ENCODE measurements at regions not wholly inside any gene's neighbourhood (a gene's known extent, or its start where the extent isn't known, plus 50 kb on each side); places are given as distances from the start of the nearest gene placed in this dataset.

DNA sequence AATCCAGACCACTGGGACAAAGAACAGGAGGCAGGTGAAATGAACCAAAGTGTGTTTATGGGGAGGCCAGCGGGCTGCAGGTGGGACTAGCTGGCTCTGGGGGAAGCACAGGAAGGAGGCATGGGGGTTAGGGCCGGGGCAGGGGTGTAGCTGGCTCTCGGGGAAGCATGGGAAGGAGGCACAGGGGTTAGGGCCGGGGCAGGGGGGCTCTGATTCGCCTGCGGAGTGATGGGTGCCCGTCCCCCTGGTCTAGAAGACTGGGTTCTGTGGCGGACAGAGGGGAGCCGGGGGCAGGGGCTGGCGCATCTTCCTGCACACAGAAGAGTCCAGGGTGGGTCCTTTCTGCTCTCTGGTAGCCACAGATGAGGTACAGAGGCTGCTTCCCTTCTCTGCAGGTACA lies 310.3 kb downstream of the TMEM121 start:
- H3K27ac ChIP-seq (ENCODE audit: extremely low read length, insufficient read depth, low read length), result no peak overlapping the region
- H2AFZ ChIP-seq (ENCODE audit: low read length), result no peak overlapping the region
- H3K27me3 ChIP-seq (ENCODE audit: control insufficient read depth in 1 of 2, insufficient read depth in 2 of 2, low read length in 2 of 2), result peaks cover 5 to 40% of the 10 kb centered on the region in 2 experiments; a peak in 4 of 5 replicates
- DNase-seq (ENCODE audit: low spot score) (no peak), FAIRE-seq (no peak), ATAC-seq (no peak)
- no peak overlapping the region for H3K4me2 ChIP-seq (ENCODE audit: low read depth, low read length)
- no peaks in the 10 kb centered on the region for H4K20me1 ChIP-seq (ENCODE audit: insufficient read depth, low read length)
- in situ Hi-C loops (cut with HindIII; ENCODE audit: extremely low pct_ligation_motif_present, low pct_unique_long_range_greater_than_20kb) (no loop called here), intact Hi-C loops (cut with micrococcal nuclease; ENCODE audit: unreplicated experiment) (no loop called here)
- no TSS peak for BruUV-seq (replicated peaks)
- no peaks in the 10 kb centered on the region for H3K36me3 ChIP-seq (replicated peaks in 1 of 2; ENCODE audit: control insufficient read depth in 1 of 2, insufficient read depth in 2 of 2, low read length in 2 of 2)
- no peaks in the 10 kb centered on the region for H3K4me1 ChIP-seq (ENCODE audit: insufficient read depth, low read length)
- no peak overlapping the region for H3K9ac ChIP-seq (ENCODE audit: insufficient read depth, low read depth, low read length)
- 5% methylated on average over 9 of the region's 10 CpGs for WGBS (ENCODE audit: low lambda C conversion rate)
- no peaks in the 10 kb centered on the region for H3K9me3 ChIP-seq (ENCODE audit: low read length)
- no peaks in the 10 kb centered on the region for H3K79me2 ChIP-seq (ENCODE audit: insufficient read depth, low read length)
- no peak for TF ChIP-seq POLR2A (IDR thresholded peaks at IDR 0.05; ENCODE audit: insufficient read depth in 1 of 2, low read depth in 2 of 2, low read length in 2 of 2)
- no peak for TF ChIP-seq ZNF3 (CRISPR knock-in tag; IDR thresholded peaks at IDR 0.05)
- TF ChIP-seq SUZ12 (IDR thresholded peaks at IDR 0.05; ENCODE audit: low read depth, low read length), result no peak
- TF ChIP-seq, protein P1, sequence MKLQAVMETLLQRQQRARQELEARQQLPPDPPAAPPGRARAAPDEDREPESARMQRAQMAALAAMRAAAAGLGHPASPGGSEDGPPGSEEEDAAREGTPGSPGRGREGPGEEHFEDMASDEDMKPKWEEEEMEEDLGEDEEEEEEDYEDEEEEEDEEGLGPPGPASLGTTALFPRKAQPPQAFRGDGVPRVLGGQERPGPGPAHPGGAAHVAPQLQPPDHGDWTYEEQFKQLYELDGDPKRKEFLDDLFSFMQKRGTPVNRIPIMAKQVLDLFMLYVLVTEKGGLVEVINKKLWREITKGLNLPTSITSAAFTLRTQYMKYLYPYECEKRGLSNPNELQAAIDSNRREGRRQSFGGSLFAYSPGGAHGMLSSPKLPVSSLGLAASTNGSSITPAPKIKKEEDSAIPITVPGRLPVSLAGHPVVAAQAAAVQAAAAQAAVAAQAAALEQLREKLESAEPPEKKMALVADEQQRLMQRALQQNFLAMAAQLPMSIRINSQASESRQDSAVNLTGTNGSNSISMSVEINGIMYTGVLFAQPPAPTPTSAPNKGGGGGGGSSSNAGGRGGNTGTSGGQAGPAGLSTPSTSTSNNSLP (IDR thresholded peaks at IDR 0.05; ENCODE audit: low read depth, low read length), result no peak
- no peak for TF ChIP-seq ZSCAN9 (CRISPR knock-in tag; IDR thresholded peaks at IDR 0.05; ENCODE audit: borderline replicate concordance)
- no peak for TF ChIP-seq XRCC5 (optimal IDR thresholded peaks at IDR 0.05; ENCODE audit: low read length)
- TF ChIP-seq ZNF337 (CRISPR knock-in tag; IDR thresholded peaks at IDR 0.05; ENCODE audit: borderline replicate concordance, low read depth), result no peak
- TF ChIP-seq ZFP41 (CRISPR knock-in tag; IDR thresholded peaks at IDR 0.05; ENCODE audit: borderline replicate concordance), result no peak
- TF ChIP-seq FOSL1 (CRISPR knock-in tag; IDR thresholded peaks at IDR 0.05; ENCODE audit: borderline replicate concordance), result no peak
- TF ChIP-seq, protein P2, sequence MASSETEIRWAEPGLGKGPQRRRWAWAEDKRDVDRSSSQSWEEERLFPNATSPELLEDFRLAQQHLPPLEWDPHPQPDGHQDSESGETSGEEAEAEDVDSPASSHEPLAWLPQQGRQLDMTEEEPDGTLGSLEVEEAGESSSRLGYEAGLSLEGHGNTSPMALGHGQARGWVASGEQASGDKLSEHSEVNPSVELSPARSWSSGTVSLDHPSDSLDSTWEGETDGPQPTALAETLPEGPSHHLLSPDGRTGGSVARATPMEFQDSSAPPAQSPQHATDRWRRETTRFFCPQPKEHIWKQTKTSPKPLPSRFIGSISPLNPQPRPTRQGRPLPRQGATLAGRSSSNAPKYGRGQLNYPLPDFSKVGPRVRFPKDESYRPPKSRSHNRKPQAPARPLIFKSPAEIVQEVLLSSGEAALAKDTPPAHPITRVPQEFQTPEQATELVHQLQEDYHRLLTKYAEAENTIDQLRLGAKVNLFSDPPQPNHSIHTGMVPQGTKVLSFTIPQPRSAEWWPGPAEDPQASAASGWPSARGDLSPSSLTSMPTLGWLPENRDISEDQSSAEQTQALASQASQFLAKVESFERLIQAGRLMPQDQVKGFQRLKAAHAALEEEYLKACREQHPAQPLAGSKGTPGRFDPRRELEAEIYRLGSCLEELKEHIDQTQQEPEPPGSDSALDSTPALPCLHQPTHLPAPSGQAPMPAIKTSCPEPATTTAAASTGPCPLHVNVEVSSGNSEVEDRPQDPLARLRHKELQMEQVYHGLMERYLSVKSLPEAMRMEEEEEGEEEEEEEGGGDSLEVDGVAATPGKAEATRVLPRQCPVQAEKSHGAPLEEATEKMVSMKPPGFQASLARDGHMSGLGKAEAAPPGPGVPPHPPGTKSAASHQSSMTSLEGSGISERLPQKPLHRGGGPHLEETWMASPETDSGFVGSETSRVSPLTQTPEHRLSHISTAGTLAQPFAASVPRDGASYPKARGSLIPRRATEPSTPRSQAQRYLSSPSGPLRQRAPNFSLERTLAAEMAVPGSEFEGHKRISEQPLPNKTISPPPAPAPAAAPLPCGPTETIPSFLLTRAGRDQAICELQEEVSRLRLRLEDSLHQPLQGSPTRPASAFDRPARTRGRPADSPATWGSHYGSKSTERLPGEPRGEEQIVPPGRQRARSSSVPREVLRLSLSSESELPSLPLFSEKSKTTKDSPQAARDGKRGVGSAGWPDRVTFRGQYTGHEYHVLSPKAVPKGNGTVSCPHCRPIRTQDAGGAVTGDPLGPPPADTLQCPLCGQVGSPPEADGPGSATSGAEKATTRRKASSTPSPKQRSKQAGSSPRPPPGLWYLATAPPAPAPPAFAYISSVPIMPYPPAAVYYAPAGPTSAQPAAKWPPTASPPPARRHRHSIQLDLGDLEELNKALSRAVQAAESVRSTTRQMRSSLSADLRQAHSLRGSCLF (CRISPR knock-in tag; IDR thresholded peaks at IDR 0.05; ENCODE audit: borderline replicate concordance), result no peak
- no peak for TF ChIP-seq SMYD3 (CRISPR knock-in tag; IDR thresholded peaks at IDR 0.05)
- TF ChIP-seq, protein P3, sequence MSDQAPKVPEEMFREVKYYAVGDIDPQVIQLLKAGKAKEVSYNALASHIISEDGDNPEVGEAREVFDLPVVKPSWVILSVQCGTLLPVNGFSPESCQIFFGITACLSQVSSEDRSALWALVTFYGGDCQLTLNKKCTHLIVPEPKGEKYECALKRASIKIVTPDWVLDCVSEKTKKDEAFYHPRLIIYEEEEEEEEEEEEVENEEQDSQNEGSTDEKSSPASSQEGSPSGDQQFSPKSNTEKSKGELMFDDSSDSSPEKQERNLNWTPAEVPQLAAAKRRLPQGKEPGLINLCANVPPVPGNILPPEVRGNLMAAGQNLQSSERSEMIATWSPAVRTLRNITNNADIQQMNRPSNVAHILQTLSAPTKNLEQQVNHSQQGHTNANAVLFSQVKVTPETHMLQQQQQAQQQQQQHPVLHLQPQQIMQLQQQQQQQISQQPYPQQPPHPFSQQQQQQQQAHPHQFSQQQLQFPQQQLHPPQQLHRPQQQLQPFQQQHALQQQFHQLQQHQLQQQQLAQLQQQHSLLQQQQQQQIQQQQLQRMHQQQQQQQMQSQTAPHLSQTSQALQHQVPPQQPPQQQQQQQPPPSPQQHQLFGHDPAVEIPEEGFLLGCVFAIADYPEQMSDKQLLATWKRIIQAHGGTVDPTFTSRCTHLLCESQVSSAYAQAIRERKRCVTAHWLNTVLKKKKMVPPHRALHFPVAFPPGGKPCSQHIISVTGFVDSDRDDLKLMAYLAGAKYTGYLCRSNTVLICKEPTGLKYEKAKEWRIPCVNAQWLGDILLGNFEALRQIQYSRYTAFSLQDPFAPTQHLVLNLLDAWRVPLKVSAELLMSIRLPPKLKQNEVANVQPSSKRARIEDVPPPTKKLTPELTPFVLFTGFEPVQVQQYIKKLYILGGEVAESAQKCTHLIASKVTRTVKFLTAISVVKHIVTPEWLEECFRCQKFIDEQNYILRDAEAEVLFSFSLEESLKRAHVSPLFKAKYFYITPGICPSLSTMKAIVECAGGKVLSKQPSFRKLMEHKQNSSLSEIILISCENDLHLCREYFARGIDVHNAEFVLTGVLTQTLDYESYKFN (CRISPR knock-in tag; conservative IDR thresholded peaks at IDR 0.05), result no peak
- no peak for TF ChIP-seq NCOA5 (CRISPR knock-in tag; IDR thresholded peaks at IDR 0.05)
- TF ChIP-seq, protein P4, sequence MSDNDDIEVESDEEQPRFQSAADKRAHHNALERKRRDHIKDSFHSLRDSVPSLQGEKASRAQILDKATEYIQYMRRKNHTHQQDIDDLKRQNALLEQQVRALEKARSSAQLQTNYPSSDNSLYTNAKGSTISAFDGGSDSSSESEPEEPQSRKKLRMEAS (IDR thresholded peaks at IDR 0.05), result no peak
- no peak for TF ChIP-seq PRMT3 (CRISPR knock-in tag; IDR thresholded peaks at IDR 0.05; ENCODE audit: borderline replicate concordance, low read depth)
- H3K4me3 ChIP-seq (replicated peaks in 1 of 3; ENCODE audit: insufficient read depth in 1 of 3, low read depth in 2 of 3, low read length in 3 of 3), result no peak overlapping the region
- CTCF ChIA-PET (ENCODE audit: low intra/inter-chr PET ratio, low total read pairs), result no interaction called here
- POLR2A ChIA-PET, result no interaction called here

All from HepG2 (cell line).